SK-N-SH (cell line): ENCODE measurements at regions not wholly inside any gene's neighbourhood (a gene's known extent, or its start where the extent isn't known, plus 50 kb on each side); places are given as distances from the start of the nearest gene placed in this dataset.

ENCODE experiments used
- GABPA ChIP-seq: IDR thresholded peaks from 2 replicates; pipeline ENCODE4 v1.4.0; 2012; ENCODE audit warnings: low read depth, mild to moderate bottlenecking
- POLR2AphosphoS5 ChIP-seq: IDR thresholded peaks from 2 replicates; pipeline ENCODE4 v1.6.1; 2012; ENCODE audit warnings: low read depth, low read length
- YY1 ChIP-seq: IDR thresholded peaks from 2 replicates; pipeline ENCODE4 v1.4.0; 2012; ENCODE audit warnings: low read depth, mild to moderate bottlenecking
- TF ChIP-seq, protein P1 (sequence below): fragments of 200-600 bp; sonication (generic); IDR thresholded peaks from 2 replicates; pipeline ENCODE4 v1.6.1; 2017; ENCODE audit warnings: antibody characterized with exemption, mild to moderate bottlenecking, moderate library complexity
- TF ChIP-seq, protein P2 (sequence below): IDR thresholded peaks from 2 replicates; pipeline ENCODE4 v1.6.1; 2012; ENCODE audit warnings: mild to moderate bottlenecking, low read depth, low read length, moderate library complexity
- TF ChIP-seq, protein P3 (sequence below): IDR thresholded peaks from 2 replicates; pipeline ENCODE4; 2012

DNA sequence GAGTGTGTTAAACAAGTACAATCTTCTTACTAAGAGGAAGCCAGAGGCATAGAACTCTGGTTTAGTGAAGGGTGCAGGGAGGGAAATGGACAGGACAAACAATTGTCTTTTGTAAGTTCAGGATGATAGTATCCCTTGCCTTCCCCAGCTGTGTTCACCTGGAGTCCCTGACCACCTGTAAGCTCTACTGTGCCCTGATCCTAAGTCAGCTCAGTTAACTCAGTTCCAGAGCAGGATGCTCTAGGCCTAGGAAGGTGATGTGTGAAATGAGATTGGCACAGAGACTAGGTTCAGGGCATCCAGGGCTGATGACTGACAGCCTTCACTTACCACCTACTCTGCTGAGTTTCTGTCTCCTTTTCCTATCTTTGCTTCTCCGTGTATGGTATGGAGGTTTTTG, 333.0 kb downstream of the SUCLG1 start:
- TF ChIP-seq POLR2AphosphoS5 (no peak), GABPA (no peak), YY1 (no peak)
- TF ChIP-seq, protein P1, sequence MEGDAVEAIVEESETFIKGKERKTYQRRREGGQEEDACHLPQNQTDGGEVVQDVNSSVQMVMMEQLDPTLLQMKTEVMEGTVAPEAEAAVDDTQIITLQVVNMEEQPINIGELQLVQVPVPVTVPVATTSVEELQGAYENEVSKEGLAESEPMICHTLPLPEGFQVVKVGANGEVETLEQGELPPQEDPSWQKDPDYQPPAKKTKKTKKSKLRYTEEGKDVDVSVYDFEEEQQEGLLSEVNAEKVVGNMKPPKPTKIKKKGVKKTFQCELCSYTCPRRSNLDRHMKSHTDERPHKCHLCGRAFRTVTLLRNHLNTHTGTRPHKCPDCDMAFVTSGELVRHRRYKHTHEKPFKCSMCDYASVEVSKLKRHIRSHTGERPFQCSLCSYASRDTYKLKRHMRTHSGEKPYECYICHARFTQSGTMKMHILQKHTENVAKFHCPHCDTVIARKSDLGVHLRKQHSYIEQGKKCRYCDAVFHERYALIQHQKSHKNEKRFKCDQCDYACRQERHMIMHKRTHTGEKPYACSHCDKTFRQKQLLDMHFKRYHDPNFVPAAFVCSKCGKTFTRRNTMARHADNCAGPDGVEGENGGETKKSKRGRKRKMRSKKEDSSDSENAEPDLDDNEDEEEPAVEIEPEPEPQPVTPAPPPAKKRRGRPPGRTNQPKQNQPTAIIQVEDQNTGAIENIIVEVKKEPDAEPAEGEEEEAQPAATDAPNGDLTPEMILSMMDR: no peak
- TF ChIP-seq, protein P2, sequence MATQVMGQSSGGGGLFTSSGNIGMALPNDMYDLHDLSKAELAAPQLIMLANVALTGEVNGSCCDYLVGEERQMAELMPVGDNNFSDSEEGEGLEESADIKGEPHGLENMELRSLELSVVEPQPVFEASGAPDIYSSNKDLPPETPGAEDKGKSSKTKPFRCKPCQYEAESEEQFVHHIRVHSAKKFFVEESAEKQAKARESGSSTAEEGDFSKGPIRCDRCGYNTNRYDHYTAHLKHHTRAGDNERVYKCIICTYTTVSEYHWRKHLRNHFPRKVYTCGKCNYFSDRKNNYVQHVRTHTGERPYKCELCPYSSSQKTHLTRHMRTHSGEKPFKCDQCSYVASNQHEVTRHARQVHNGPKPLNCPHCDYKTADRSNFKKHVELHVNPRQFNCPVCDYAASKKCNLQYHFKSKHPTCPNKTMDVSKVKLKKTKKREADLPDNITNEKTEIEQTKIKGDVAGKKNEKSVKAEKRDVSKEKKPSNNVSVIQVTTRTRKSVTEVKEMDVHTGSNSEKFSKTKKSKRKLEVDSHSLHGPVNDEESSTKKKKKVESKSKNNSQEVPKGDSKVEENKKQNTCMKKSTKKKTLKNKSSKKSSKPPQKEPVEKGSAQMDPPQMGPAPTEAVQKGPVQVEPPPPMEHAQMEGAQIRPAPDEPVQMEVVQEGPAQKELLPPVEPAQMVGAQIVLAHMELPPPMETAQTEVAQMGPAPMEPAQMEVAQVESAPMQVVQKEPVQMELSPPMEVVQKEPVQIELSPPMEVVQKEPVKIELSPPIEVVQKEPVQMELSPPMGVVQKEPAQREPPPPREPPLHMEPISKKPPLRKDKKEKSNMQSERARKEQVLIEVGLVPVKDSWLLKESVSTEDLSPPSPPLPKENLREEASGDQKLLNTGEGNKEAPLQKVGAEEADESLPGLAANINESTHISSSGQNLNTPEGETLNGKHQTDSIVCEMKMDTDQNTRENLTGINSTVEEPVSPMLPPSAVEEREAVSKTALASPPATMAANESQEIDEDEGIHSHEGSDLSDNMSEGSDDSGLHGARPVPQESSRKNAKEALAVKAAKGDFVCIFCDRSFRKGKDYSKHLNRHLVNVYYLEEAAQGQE: no peak
- TF ChIP-seq, protein P3, sequence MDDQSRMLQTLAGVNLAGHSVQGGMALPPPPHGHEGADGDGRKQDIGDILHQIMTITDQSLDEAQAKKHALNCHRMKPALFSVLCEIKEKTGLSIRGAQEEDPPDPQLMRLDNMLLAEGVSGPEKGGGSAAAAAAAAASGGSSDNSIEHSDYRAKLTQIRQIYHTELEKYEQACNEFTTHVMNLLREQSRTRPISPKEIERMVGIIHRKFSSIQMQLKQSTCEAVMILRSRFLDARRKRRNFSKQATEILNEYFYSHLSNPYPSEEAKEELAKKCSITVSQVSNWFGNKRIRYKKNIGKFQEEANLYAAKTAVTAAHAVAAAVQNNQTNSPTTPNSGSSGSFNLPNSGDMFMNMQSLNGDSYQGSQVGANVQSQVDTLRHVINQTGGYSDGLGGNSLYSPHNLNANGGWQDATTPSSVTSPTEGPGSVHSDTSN: no peak
